H9 (cell line): ENCODE measurements at regions not wholly inside any gene's neighbourhood (a gene's known extent, or its start where the extent isn't known, plus 50 kb on each side); places are given as distances from the start of the nearest gene placed in this dataset.

Experiments used
- DNase-seq: peaks from one replicate; pipeline ENCODE4 v3.0.0-alpha.2; 2017
- H2AFZ ChIP-seq: one replicate; pipeline ENCODE4 v1.6.1; 2013; ENCODE audit warnings: mild to moderate bottlenecking, low read length, control low read depth, moderate library complexity
- H2AK5ac ChIP-seq: 2 replicates; pipeline ENCODE4 v1.6.1; 2013; ENCODE audit warnings: low read length, control low read depth, mixed read lengths; ENCODE audit not compliant: insufficient read length
- H2BK120ac ChIP-seq: one replicate; pipeline ENCODE4 v1.6.1; 2013; ENCODE audit warnings: low read depth, mild to moderate bottlenecking, low read length, control low read depth, inconsistent platforms; ENCODE audit not compliant: poor library complexity, severe bottlenecking
- H2BK12ac ChIP-seq: 2 replicates; pipeline ENCODE4 v1.6.1; 2013; ENCODE audit warnings: low read length, control low read depth, mixed read lengths, low read depth; ENCODE audit not compliant: insufficient read length
- H2BK15ac ChIP-seq: 2 replicates; pipeline ENCODE4 v1.6.1; 2013; ENCODE audit warnings: low read depth, low read length, control low read depth
- H2BK20ac ChIP-seq: one replicate; pipeline ENCODE4 v1.6.1; 2013; ENCODE audit warnings: low read depth, mild to moderate bottlenecking, low read length, control low read depth, inconsistent platforms; ENCODE audit not compliant: poor library complexity, severe bottlenecking
- H2BK5ac ChIP-seq: 2 replicates; pipeline ENCODE4 v1.6.1; 2013; ENCODE audit warnings: low read length, control low read depth, mixed read lengths; ENCODE audit not compliant: insufficient read length
- H3K14ac ChIP-seq: 2 replicates; pipeline ENCODE4 v1.6.1; 2013; ENCODE audit warnings: low read length, control low read depth; ENCODE audit not compliant: insufficient read depth
- H3K18ac ChIP-seq: 2 replicates; pipeline ENCODE4 v1.6.1; 2013; ENCODE audit warnings: low read depth, mild to moderate bottlenecking, mixed read lengths, low read length, control low read depth; ENCODE audit not compliant: insufficient read length
- H3K23ac ChIP-seq: 2 replicates; pipeline ENCODE4 v1.6.1; 2013; ENCODE audit warnings: low read length, control low read depth, mixed read lengths, low read depth; ENCODE audit not compliant: insufficient read length
- H3K23me2 ChIP-seq: 2 replicates; pipeline ENCODE4 v1.6.1; 2013; ENCODE audit warnings: low read depth, mild to moderate bottlenecking, mixed read lengths, low read length, control low read depth; ENCODE audit not compliant: insufficient read length, poor library complexity, severe bottlenecking
- H3K27ac ChIP-seq: 2 replicates; pipeline ENCODE4 v1.5.1; 2013; ENCODE audit warnings: low read length, control low read depth, mixed read lengths, low read depth; ENCODE audit not compliant: insufficient read length
- H3K27me3 ChIP-seq: 2 replicates; pipeline ENCODE4 v1.6.1; 2013; ENCODE audit warnings: low read length, control low read depth, inconsistent platforms; ENCODE audit not compliant: insufficient read depth
- H3K4ac ChIP-seq: 2 replicates; pipeline ENCODE4 v1.6.1; 2013; ENCODE audit warnings: low read depth, mild to moderate bottlenecking, control low read depth, inconsistent platforms, low read length, moderate library complexity
- H3K4me1 ChIP-seq: 2 replicates; pipeline ENCODE4 v1.6.1; 2013; ENCODE audit warnings: low read length, control low read depth, inconsistent platforms; ENCODE audit not compliant: insufficient read depth
- H3K4me2 ChIP-seq: 2 replicates; pipeline ENCODE4 v1.6.1; 2013; ENCODE audit warnings: low read length, control low read depth, mixed read lengths; ENCODE audit not compliant: insufficient read length, insufficient read depth
- H3K56ac ChIP-seq: 2 replicates; pipeline ENCODE4 v1.6.1; 2013; ENCODE audit warnings: low read depth, mild to moderate bottlenecking, mixed read lengths, low read length, control low read depth; ENCODE audit not compliant: insufficient read length
- H3K79me1 ChIP-seq: 2 replicates; pipeline ENCODE4 v1.6.1; 2013; ENCODE audit warnings: low read depth, mild to moderate bottlenecking, moderate library complexity, low read length, control low read depth, inconsistent platforms; ENCODE audit not compliant: insufficient read depth, poor library complexity, severe bottlenecking
- H3K79me2 ChIP-seq: 2 replicates; pipeline ENCODE4 v1.6.1; 2013; ENCODE audit warnings: low read length, control low read depth, inconsistent platforms; ENCODE audit not compliant: insufficient read depth
- H3K9ac ChIP-seq: 2 replicates; pipeline ENCODE4 v1.6.1; 2013; ENCODE audit warnings: low read length, control low read depth, mixed read lengths; ENCODE audit not compliant: insufficient read length; ENCODE audit errors: extremely low read depth
- H3K9me3 ChIP-seq: one replicate; pipeline ENCODE4 v1.6.1; 2013; ENCODE audit warnings: low read depth, low read length, inconsistent platforms; ENCODE audit not compliant: control insufficient read depth
- H3T11ph ChIP-seq: one replicate; pipeline ENCODE4 v1.6.1; 2013; ENCODE audit warnings: mild to moderate bottlenecking, low read length, control low read depth, inconsistent platforms
- H4K20me1 ChIP-seq: one replicate; pipeline ENCODE4 v1.6.1; 2013; ENCODE audit not compliant: control insufficient read depth, insufficient read length, insufficient read depth
- H4K5ac ChIP-seq: 2 replicates; pipeline ENCODE4 v1.6.1; 2013; ENCODE audit warnings: low read depth, mild to moderate bottlenecking, mixed read lengths, low read length, control low read depth; ENCODE audit not compliant: insufficient read length
- H4K8ac ChIP-seq: replicated peaks from 2 replicates; pipeline ENCODE4 v1.6.1; 2013; ENCODE audit warnings: low read length, control low read depth, mixed read lengths, low read depth; ENCODE audit not compliant: insufficient read length
- H4K91ac ChIP-seq: 2 replicates; pipeline ENCODE4 v1.6.1; 2013; ENCODE audit warnings: low read depth, mild to moderate bottlenecking, moderate library complexity, mixed read lengths, low read length, control low read depth; ENCODE audit not compliant: insufficient read length
- H3K27ac Mint-ChIP-seq, 3 experiments: 2 replicates in 2 of 3; 3 replicates in 1 of 3; pipeline ENCODE4 v1.8.0; 2020 to 2021; ENCODE audit warnings: mixed read lengths in 3 of 3, mild to moderate bottlenecking in 1 of 3, moderate library complexity in 1 of 3
- H3K27me3 Mint-ChIP-seq: 2 replicates; pipeline ENCODE4 v1.8.0; 2021; ENCODE audit warnings: low read depth, mild to moderate bottlenecking, moderate library complexity, mixed read lengths
- H3K36me3 Mint-ChIP-seq, 3 experiments: 2 replicates in 2 of 3; 3 replicates in 1 of 3; pipeline ENCODE4 v1.8.0; 2020 to 2021; ENCODE audit warnings: low read depth in 3 of 3, mixed read lengths in 3 of 3; ENCODE audit not compliant: insufficient read depth in 1 of 3
- H3K4me1 Mint-ChIP-seq, 2 experiments: 2 replicates each; pipeline ENCODE4 v1.8.0; 2020; ENCODE audit warnings: mixed read lengths in 2 of 2
- H3K4me3 Mint-ChIP-seq, 2 experiments: 2 replicates in 1 of 2; 3 replicates in 1 of 2; pipeline ENCODE4 v1.8.0; 2020 to 2021; ENCODE audit warnings: mild to moderate bottlenecking in 2 of 2, mixed read lengths in 2 of 2, moderate library complexity in 1 of 2
- H3K9me3 Mint-ChIP-seq, 2 experiments: 2 replicates in 1 of 2; 3 replicates in 1 of 2; pipeline ENCODE4 v1.8.0; 2020; ENCODE audit warnings: mild to moderate bottlenecking in 2 of 2, mixed read lengths in 2 of 2, moderate library complexity in 1 of 2
- WGBS: extraction: QIAGEN DNeasy Blood & Tissue Kit; methylation state at CpG from one replicate; pipeline ENCODE4 v1.1.7; 2013; ENCODE audit warnings: missing lambda C conversion rate, low lambda C conversion rate, mixed read lengths; ENCODE audit not compliant: insufficient read length; ENCODE audit errors: extremely low coverage; 5-methylcytosine and 5-hydroxymethylcytosine counted together
- TF ChIP-seq, protein P1 (sequence below): fragments of 200-600 bp; sonication (generic); conservative IDR thresholded peaks from 3 replicates; pipeline ENCODE4 v1.8.0; 2021; ENCODE audit warnings: antibody characterized with exemption, mild to moderate bottlenecking

- H3K27me3 ChIP-seq: no peaks in the 10 kb centered on the region
- no peak overlapping the region for H3K9ac ChIP-seq
- no peak overlapping the region for H3K56ac ChIP-seq
- no peak overlapping the region for H4K5ac ChIP-seq
- Mint-ChIP-seq H3K9me3 (no peaks in the 10 kb centered on the region), H3K36me3 (no peaks in the 10 kb centered on the region; a peak in 1 of 7 replicates), H3K4me1 (peaks cover 38 to 44% of the 10 kb centered on the region in 2 experiments), H3K4me3 (no peak overlapping the region), H3K27me3 (no peaks in the 10 kb centered on the region), H3K27ac (no peak overlapping the region)
- H3K4ac ChIP-seq: no peak overlapping the region
- H2BK20ac ChIP-seq: no peak overlapping the region
- peaks cover 4% of the 10 kb centered on the region for H3K4me1 ChIP-seq
- no peak overlapping the region for H3K23ac ChIP-seq
- no peak overlapping the region for H2BK15ac ChIP-seq
- no peak overlapping the region for H4K8ac ChIP-seq
- no peak overlapping the region for H2BK120ac ChIP-seq
- H3K79me2 ChIP-seq: no peaks in the 10 kb centered on the region
- no peak overlapping the region for H2BK5ac ChIP-seq
- DNase-seq: no peak
- no peak overlapping the region for H3K18ac ChIP-seq
- no peak overlapping the region for H4K91ac ChIP-seq
- no CpG with 5 or more reads among the region's 4 CpGs for WGBS
- no peaks in the 10 kb centered on the region for H3K23me2 ChIP-seq
- no peaks in the 10 kb centered on the region for H3K9me3 ChIP-seq
- no peaks in the 10 kb centered on the region for H4K20me1 ChIP-seq
- H3K14ac ChIP-seq: no peak overlapping the region
- H3K27ac ChIP-seq: no peak overlapping the region
- H2BK12ac ChIP-seq: no peak overlapping the region
- no peak overlapping the region for H3T11ph ChIP-seq
- H2AFZ ChIP-seq: no peak overlapping the region
- TF ChIP-seq, protein P1, sequence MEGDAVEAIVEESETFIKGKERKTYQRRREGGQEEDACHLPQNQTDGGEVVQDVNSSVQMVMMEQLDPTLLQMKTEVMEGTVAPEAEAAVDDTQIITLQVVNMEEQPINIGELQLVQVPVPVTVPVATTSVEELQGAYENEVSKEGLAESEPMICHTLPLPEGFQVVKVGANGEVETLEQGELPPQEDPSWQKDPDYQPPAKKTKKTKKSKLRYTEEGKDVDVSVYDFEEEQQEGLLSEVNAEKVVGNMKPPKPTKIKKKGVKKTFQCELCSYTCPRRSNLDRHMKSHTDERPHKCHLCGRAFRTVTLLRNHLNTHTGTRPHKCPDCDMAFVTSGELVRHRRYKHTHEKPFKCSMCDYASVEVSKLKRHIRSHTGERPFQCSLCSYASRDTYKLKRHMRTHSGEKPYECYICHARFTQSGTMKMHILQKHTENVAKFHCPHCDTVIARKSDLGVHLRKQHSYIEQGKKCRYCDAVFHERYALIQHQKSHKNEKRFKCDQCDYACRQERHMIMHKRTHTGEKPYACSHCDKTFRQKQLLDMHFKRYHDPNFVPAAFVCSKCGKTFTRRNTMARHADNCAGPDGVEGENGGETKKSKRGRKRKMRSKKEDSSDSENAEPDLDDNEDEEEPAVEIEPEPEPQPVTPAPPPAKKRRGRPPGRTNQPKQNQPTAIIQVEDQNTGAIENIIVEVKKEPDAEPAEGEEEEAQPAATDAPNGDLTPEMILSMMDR: no peak
- no peak overlapping the region for H3K4me2 ChIP-seq
- no peaks in the 10 kb centered on the region for H3K79me1 ChIP-seq
- no peak overlapping the region for H2AK5ac ChIP-seq
Measured at GRCh38 chr5:96148376-96148775, 186.7 kb upstream of the ELL2 start.
